GM19193 (cell line): ENCODE measurements at regions not wholly inside any gene's neighbourhood (a gene's known extent, or its start where the extent isn't known, plus 50 kb on each side); places are given as distances from the start of the nearest gene placed in this dataset.

Source experiments
- POLR2A ChIP-seq: IDR thresholded peaks from 4 replicates; pipeline ENCODE4 v1.6.1; 2011; ENCODE audit not compliant: insufficient read depth, insufficient read length; ENCODE audit errors: extremely low read depth

- TF ChIP-seq POLR2A = no peak
Observed at GRCh38 chr2:9779596-9780264, 63.5 kb upstream of the TAF1B start.

GRCh38 chr2:9780368-9781130, 62.7 kb upstream of the TAF1B start:
- no peak for TF ChIP-seq POLR2A

GRCh38 chr2:9781252-9781651, 62.0 kb upstream of the TAF1B start:
- no peak for TF ChIP-seq POLR2A

- TF ChIP-seq POLR2A = no peak
Observed at GRCh38 chr2:9782197-9782719, 61.0 kb upstream of the TAF1B start.

- no peak for TF ChIP-seq POLR2A
Observed at GRCh38 chr2:9789371-9789770, 53.9 kb upstream of the TAF1B start.

GRCh38 chr2:9790702-9791225, 52.5 kb upstream of the TAF1B start:
- no peak for TF ChIP-seq POLR2A

GRCh38 chr2:9791711-9792110, 51.6 kb upstream of the TAF1B start:
- TF ChIP-seq POLR2A = no peak

GRCh38 chr2:9793156-9793917, 49.9 kb upstream of the TAF1B start:
- TF ChIP-seq POLR2A = no peak
